DOHH2 (cell line): ENCODE measurements at regions not wholly inside any gene's neighbourhood (a gene's known extent, or its start where the extent isn't known, plus 50 kb on each side); places are given as distances from the start of the nearest gene placed in this dataset.

Experiments
- H3F3A ChIP-seq: fragments of 200-600 bp; sonication (generic), shearing (Covaris generic); 2 replicates; pipeline ENCODE4 v1.6.0; 2016; ENCODE audit warnings: antibody characterized with exemption, mild to moderate bottlenecking; ENCODE audit not compliant: control insufficient read depth, insufficient read depth
- H3K27ac ChIP-seq: fragments of 200-600 bp; sonication (generic); 2 replicates; pipeline ENCODE4 v1.5.1; 2014; ENCODE audit warnings: low read depth, mild to moderate bottlenecking, low read length, moderate library complexity
- H3K27me3 ChIP-seq: fragments of 200-600 bp; sonication (generic); 2 replicates; pipeline ENCODE4 v1.6.1; 2014; ENCODE audit warnings: mild to moderate bottlenecking, low read length, mixed read lengths; ENCODE audit not compliant: control insufficient read depth
- H3K36me3 ChIP-seq: fragments of 200-600 bp; sonication (generic); 2 replicates; pipeline ENCODE4 v1.6.1; 2014; ENCODE audit warnings: mild to moderate bottlenecking, low read length, moderate library complexity, mixed read lengths; ENCODE audit not compliant: control insufficient read depth
- H3K4me1 ChIP-seq: fragments of 200-600 bp; sonication (generic); 2 replicates; pipeline ENCODE4 v1.6.1; 2014; ENCODE audit warnings: mild to moderate bottlenecking, low read length, mixed read lengths; ENCODE audit not compliant: control insufficient read depth
- H3K4me2 ChIP-seq: fragments of 200-600 bp; sonication (generic); 2 replicates; pipeline ENCODE4 v1.6.0; 2014; ENCODE audit warnings: mild to moderate bottlenecking, low read length, moderate library complexity
- H3K4me3 ChIP-seq: fragments of 200-600 bp; sonication (generic); 2 replicates; pipeline ENCODE4 v1.5.1; 2014; ENCODE audit warnings: mild to moderate bottlenecking, low read length, mixed read lengths
- H3K79me2 ChIP-seq: fragments of 200-600 bp; sonication (generic); 2 replicates; pipeline ENCODE4 v1.6.1; 2014; ENCODE audit warnings: mild to moderate bottlenecking, low read length, mixed read lengths; ENCODE audit not compliant: control insufficient read depth
- H3K9me2 ChIP-seq: fragments of 200-600 bp; sonication (generic); replicated peaks from 2 replicates; pipeline ENCODE4 v1.6.1; 2014; ENCODE audit warnings: mild to moderate bottlenecking, low read length, mixed read lengths; ENCODE audit not compliant: control insufficient read depth
- H3K9me3 ChIP-seq: fragments of 200-600 bp; sonication (generic); 2 replicates; pipeline ENCODE4 v1.6.1; 2014; ENCODE audit warnings: antibody characterized with exemption, low read length, mixed read lengths; ENCODE audit not compliant: control insufficient read depth, insufficient read depth
- H4K20me1 ChIP-seq: fragments of 200-600 bp; sonication (generic); 2 replicates; pipeline ENCODE4 v1.6.0; 2014; ENCODE audit warnings: low read depth, mild to moderate bottlenecking, antibody characterized with exemption, low read length, moderate library complexity; ENCODE audit not compliant: control insufficient read depth, insufficient read depth
- EZH2phosphoT487 ChIP-seq: fragments of 200-600 bp; sonication (generic); IDR thresholded peaks from 2 replicates; pipeline ENCODE4 v1.6.1; 2017; ENCODE audit warnings: borderline replicate concordance, mild to moderate bottlenecking, antibody characterized with exemption, low read length, moderate library complexity, mixed read lengths
- TF ChIP-seq, protein P1 (sequence below): fragments of 200-600 bp; sonication (generic); IDR thresholded peaks from one replicate; pipeline ENCODE4 v1.5.1; 2014; ENCODE audit warnings: antibody characterized with exemption, mild to moderate bottlenecking, low read depth, low read length; ENCODE audit not compliant: poor library complexity, severe bottlenecking

DNA sequence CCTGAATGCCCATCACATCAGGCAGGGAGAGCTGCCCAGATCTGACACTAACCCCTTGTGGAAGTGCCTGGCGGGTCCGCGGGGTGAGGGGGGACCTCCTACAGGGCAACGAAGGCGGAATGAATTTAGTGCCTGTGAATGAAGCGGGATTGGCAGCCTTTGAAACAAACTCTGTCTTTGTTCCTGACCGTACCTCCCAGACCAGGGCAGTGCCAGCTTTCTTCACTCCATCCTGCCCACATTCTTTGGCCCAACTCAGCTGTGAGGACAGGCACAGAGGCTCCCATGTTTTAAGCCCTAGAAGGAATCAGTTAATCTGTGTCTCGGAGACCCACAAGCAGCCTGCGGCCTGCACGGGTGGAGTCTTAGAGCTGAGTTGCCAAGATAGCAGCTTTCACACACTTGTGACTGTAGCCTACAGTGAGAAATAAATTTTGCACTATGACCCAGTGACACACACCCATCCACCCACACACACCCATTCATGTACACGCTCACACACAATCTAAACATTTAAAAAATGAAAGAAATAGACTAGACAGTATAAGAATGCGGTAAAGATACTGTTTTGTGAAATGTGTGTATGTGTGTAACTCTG is 60.1 kb upstream of the USP24 start:
- no peaks in the 10 kb centered on the region for H3K36me3 ChIP-seq
- H3K9me2 ChIP-seq, result no peaks in the 10 kb centered on the region
- H3K9me3 ChIP-seq, result no peaks in the 10 kb centered on the region
- H3K4me2 ChIP-seq, result no peak overlapping the region
- H3K79me2 ChIP-seq, result no peaks in the 10 kb centered on the region
- H3K4me1 ChIP-seq, result peaks cover 13% of the 10 kb centered on the region
- no peaks in the 10 kb centered on the region for H3F3A ChIP-seq
- no peaks in the 10 kb centered on the region for H4K20me1 ChIP-seq
- H3K27me3 ChIP-seq, result no peaks in the 10 kb centered on the region
- no peak overlapping the region for H3K27ac ChIP-seq
- no peak for TF ChIP-seq EZH2phosphoT487
- no peak overlapping the region for H3K4me3 ChIP-seq

DNA sequence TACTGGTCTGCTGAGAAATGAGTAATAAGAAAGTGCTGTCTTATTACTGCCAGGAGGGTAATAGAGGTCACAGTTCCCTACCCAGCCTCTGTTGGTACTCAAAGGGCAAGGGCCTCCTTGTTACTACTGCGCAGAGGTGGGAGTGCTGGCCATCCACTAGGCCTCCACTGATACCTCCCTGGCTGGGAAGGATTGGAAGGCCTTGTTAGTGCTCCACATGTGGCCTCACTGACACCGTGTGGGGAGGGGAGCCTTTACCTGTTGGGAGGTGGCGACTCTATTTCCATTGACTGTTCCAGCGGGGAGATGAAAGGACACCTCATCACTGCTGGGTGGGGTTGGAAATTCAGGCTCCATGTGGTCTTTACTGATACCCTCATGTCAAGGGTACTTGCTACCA is 57.8 kb upstream of the USP24 start:
- Histone ChIP-seq H3K27ac (no peak overlapping the region), H3K9me3 (no peaks in the 10 kb centered on the region), H3K79me2 (no peaks in the 10 kb centered on the region), H4K20me1 (no peaks in the 10 kb centered on the region), H3K4me2 (no peak overlapping the region), H3K9me2 (no peaks in the 10 kb centered on the region), H3K4me1 (peaks cover 13% of the 10 kb centered on the region), H3K36me3 (no peaks in the 10 kb centered on the region), H3K27me3 (no peaks in the 10 kb centered on the region), H3F3A (no peaks in the 10 kb centered on the region), H3K4me3 (no peak overlapping the region)
- TF ChIP-seq, protein P1, sequence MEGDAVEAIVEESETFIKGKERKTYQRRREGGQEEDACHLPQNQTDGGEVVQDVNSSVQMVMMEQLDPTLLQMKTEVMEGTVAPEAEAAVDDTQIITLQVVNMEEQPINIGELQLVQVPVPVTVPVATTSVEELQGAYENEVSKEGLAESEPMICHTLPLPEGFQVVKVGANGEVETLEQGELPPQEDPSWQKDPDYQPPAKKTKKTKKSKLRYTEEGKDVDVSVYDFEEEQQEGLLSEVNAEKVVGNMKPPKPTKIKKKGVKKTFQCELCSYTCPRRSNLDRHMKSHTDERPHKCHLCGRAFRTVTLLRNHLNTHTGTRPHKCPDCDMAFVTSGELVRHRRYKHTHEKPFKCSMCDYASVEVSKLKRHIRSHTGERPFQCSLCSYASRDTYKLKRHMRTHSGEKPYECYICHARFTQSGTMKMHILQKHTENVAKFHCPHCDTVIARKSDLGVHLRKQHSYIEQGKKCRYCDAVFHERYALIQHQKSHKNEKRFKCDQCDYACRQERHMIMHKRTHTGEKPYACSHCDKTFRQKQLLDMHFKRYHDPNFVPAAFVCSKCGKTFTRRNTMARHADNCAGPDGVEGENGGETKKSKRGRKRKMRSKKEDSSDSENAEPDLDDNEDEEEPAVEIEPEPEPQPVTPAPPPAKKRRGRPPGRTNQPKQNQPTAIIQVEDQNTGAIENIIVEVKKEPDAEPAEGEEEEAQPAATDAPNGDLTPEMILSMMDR, result no peak
- no peak for TF ChIP-seq EZH2phosphoT487
